ENCODE measurements at regions not wholly inside any gene's neighbourhood (a gene's known extent, or its start where the extent isn't known, plus 50 kb on each side); places are given as distances from the start of the nearest gene placed in this dataset.

GRCh38 chr10:128599030-128599429, 472.8 kb upstream of the MKI67 start:
- TF ChIP-seq CTCF (IDR thresholded peaks at IDR 0.05; ENCODE audit: poor library complexity, severe bottlenecking) (no peak), RAD21 (conservative IDR thresholded peaks at IDR 0.05) (no peak), POLR2AphosphoS5 (IDR thresholded peaks at IDR 0.05) (no peak), EP300 (conservative IDR thresholded peaks at IDR 0.05; ENCODE audit: poor library complexity, severe bottlenecking) (no peak), EZH2 (IDR thresholded peaks at IDR 0.05; ENCODE audit: borderline replicate concordance, insufficient read depth, low read length, poor library complexity, severe bottlenecking) (no peak), SMC3 (conservative IDR thresholded peaks at IDR 0.05; ENCODE audit: poor library complexity) (no peak), REST (IDR thresholded peaks at IDR 0.05; ENCODE audit: borderline replicate concordance) (no peak)
